ENCODE measurements at regions not wholly inside any gene's neighbourhood (a gene's known extent, or its start where the extent isn't known, plus 50 kb on each side); places are given as distances from the start of the nearest gene placed in this dataset.
"Not testable (repeated sequence)": the region's sequence is repeated elsewhere in the genome, so short reads cannot be mapped to it uniquely, and the experiment has no call there.

GRCh38 chr17:21823643-21824042 is 131.3 kb downstream of the KCNJ18 start:
- DNase-seq (no peak), ATAC-seq (no peak)
- H3K4me1 ChIP-seq: no peaks in the 10 kb centered on the region
- no peaks in the 10 kb centered on the region for H3K9me3 ChIP-seq
- TF ChIP-seq, protein P1, sequence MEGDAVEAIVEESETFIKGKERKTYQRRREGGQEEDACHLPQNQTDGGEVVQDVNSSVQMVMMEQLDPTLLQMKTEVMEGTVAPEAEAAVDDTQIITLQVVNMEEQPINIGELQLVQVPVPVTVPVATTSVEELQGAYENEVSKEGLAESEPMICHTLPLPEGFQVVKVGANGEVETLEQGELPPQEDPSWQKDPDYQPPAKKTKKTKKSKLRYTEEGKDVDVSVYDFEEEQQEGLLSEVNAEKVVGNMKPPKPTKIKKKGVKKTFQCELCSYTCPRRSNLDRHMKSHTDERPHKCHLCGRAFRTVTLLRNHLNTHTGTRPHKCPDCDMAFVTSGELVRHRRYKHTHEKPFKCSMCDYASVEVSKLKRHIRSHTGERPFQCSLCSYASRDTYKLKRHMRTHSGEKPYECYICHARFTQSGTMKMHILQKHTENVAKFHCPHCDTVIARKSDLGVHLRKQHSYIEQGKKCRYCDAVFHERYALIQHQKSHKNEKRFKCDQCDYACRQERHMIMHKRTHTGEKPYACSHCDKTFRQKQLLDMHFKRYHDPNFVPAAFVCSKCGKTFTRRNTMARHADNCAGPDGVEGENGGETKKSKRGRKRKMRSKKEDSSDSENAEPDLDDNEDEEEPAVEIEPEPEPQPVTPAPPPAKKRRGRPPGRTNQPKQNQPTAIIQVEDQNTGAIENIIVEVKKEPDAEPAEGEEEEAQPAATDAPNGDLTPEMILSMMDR (IDR thresholded peaks at IDR 0.05): no peak
- intact Hi-C loops (cut with DNase I): no loop called here
- H3K36me3 ChIP-seq: no peaks in the 10 kb centered on the region
- H3K27ac ChIP-seq: no peak overlapping the region
- H3K4me3 ChIP-seq: no peak overlapping the region
- H3K27me3 ChIP-seq: no peaks in the 10 kb centered on the region

DNA sequence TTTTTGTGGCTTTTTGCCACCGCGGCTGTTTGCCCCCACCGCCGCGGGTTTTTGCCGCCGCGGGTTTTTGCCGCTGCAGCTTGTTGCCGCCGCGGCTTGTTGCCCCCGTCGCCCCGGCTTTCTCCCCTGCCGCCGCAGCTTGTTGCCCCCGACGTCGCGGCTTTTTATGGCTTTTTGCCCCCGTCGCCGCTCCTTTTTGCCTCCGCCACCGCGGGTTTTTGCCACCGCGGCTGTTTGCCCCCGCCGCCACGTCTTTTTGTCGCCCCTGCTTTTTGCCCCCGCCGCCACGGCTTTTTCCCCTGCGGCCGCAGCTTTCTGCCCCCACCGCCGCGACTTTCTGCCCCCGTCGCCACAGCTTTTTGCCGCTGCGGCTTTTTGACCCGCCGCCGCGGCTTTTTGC is 149.5 kb downstream of the KCNJ18 start:
- Histone ChIP-seq H3K27me3 (peaks cover 19% of the 10 kb centered on the region), H3K36me3 (no peaks in the 10 kb centered on the region), H3K27ac (no peak overlapping the region), H3K9me3 (no peaks in the 10 kb centered on the region), H3K4me3 (no peak overlapping the region), H3K4me1 (no peaks in the 10 kb centered on the region)
- ATAC-seq (no peak), DNase-seq (no peak)
- TF ChIP-seq, protein P1 (IDR thresholded peaks at IDR 0.05): no peak
- intact Hi-C loops (cut with DNase I): no loop called here

GRCh38 chr17:21842332-21843317 is 150.3 kb downstream of the KCNJ18 start:
- TF ChIP-seq, protein P1 (IDR thresholded peaks at IDR 0.05): no peak
- H3K27me3 ChIP-seq: peaks cover 19% of the 10 kb centered on the region
- peak; percentile 49 for DNase-seq
- H3K9me3 ChIP-seq: no peaks in the 10 kb centered on the region
- intact Hi-C loops (cut with DNase I): no loop called here
- no peak overlapping the region for H3K27ac ChIP-seq
- no peak for ATAC-seq
- H3K4me1 ChIP-seq: no peaks in the 10 kb centered on the region
- no peaks in the 10 kb centered on the region for H3K36me3 ChIP-seq
- H3K4me3 ChIP-seq: no peak overlapping the region

DNA sequence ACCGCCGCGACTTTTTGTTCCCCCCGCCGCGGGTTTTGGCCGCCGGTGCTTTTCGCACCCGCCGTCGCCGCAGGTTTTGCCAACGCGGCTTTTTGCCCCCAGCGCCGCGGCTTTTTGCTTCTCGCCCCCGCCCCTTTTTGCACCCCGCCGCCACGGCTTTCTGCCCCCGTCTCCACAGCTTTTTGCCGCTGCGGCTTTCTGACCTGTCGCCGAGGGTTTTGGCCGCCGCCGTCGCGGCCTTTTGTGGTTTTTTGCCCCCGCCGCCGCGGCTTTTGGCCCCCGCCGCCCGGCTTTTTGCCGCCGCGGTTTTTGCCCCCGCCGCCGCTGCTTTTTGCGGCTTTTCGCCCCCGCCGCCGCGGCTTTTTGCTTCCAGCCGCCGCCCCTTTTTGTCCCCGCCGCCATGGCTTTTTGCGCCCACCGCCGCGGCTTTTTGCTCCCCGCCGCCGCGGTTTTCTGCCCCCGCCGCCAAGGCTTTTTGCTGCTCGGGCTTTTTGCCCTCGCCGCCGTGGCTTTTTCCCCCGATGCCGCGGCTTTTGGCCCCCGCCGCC is 151.1 kb downstream of the KCNJ18 start:
- H3K4me3 ChIP-seq: no peak overlapping the region
- TF ChIP-seq, protein P1 (IDR thresholded peaks at IDR 0.05): no peak
- DNase-seq (peak; percentile 35), ATAC-seq (no peak)
- H3K9me3 ChIP-seq: no peaks in the 10 kb centered on the region
- no peaks in the 10 kb centered on the region for H3K4me1 ChIP-seq
- H3K27ac ChIP-seq: no peak overlapping the region
- intact Hi-C loops (cut with DNase I): no loop called here
- peaks cover 19% of the 10 kb centered on the region for H3K27me3 ChIP-seq
- H3K36me3 ChIP-seq: no peaks in the 10 kb centered on the region

GRCh38 chr17:21843951-21844590 is 151.7 kb downstream of the KCNJ18 start:
- Histone ChIP-seq H3K27me3 (peaks cover 18% of the 10 kb centered on the region), H3K4me3 (no peak overlapping the region), H3K9me3 (no peaks in the 10 kb centered on the region), H3K36me3 (no peaks in the 10 kb centered on the region), H3K4me1 (no peaks in the 10 kb centered on the region), H3K27ac (no peak overlapping the region)
- ATAC-seq (no peak), DNase-seq (no peak)
- TF ChIP-seq, protein P1 (IDR thresholded peaks at IDR 0.05): no peak
- intact Hi-C loops (cut with DNase I): no loop called here

DNA sequence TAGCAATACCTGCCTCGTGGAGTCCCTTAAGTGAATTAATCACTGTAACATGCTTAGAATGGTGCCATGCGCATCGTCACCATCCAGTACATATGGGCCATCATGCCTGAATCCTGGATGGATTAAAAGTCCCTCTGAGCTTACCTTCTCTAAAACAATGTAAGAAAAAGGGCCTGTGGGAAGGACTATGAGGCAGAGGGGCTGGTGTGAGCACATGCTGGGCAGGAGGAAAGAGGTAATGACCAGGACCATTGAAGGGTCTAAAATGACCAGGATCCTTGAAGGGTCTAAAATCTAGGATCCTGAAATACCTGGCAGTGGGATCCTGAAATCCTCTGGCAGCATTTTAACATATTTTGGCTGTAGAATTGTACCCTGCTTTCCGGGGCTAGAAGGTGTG is 156.2 kb downstream of the KCNJ18 start:
- H3K9me3 ChIP-seq; H3K27ac ChIP-seq; DNase-seq; ATAC-seq; H3K4me3 ChIP-seq; H3K36me3 ChIP-seq; intact Hi-C loops (cut with DNase I); H3K4me1 ChIP-seq: not testable (repeated sequence)
- H3K27me3 ChIP-seq: peaks cover 11% of the 10 kb centered on the region

DNA sequence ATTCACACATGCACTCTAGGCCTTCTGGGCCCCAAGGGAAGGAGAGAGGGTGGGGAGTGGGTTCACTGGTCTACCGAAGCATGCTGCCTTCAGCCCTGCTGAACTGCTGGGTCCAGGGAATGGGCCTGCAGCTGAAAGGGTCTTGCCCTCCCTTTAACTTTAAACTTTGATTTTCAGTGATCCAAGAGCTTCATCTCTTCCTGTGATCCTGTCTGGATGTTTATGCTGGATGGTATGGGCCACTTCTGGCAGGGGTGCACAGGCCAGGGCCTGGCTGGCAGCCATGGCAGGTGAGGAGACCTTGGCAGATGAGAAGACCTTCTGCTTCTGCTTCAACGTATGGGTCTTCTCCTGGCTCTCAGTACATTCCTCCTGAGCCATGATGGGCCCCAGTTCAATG is 156.7 kb downstream of the KCNJ18 start:
- ATAC-seq; H3K4me1 ChIP-seq; H3K27ac ChIP-seq; H3K36me3 ChIP-seq; H3K9me3 ChIP-seq; H3K4me3 ChIP-seq; intact Hi-C loops (cut with DNase I); H3K27me3 ChIP-seq: not testable (repeated sequence)
- peak; percentile 38 for DNase-seq

DNA sequence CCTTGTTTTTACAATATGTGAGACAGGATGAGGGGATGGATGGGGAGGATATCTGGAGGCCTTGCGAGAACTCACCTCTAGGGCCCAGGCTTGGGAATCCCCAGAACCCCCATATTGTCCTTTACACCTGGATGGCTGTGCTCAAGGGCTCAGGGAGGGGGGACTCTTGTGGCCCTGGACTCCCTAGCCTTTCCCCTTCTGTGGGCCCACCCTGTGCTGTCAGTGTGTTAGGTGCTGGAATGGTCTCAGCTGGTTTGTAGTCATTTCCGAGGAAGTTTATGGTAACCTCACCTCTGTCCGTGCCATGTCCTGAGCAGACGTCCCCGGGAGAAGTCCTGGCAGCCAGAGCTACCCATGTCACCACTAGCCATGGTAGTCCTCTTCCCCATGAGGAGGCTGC is 158.3 kb downstream of the KCNJ18 start:
- H3K36me3 ChIP-seq; H3K27me3 ChIP-seq; H3K27ac ChIP-seq; ATAC-seq; H3K4me1 ChIP-seq; H3K4me3 ChIP-seq; H3K9me3 ChIP-seq; intact Hi-C loops (cut with DNase I): not testable (repeated sequence)
- peak; percentile 42 for DNase-seq
